22Rv1 (cell line): ENCODE measurements at regions not wholly inside any gene's neighbourhood (a gene's known extent, or its start where the extent isn't known, plus 50 kb on each side); places are given as distances from the start of the nearest gene placed in this dataset.

Experiments used
- H3K27ac ChIP-seq: fragments of 450-650 bp; 2 replicates; pipeline ENCODE4 v1.5.1; 2017
- ZFX ChIP-seq: fragments of 450-650 bp; IDR thresholded peaks from 2 replicates; pipeline ENCODE4 v1.6.1; 2017; ENCODE audit warnings: antibody characterized with exemption, borderline replicate concordance
- TF ChIP-seq, protein P1 (sequence below): fragments of 450-650 bp; IDR thresholded peaks from 2 replicates; pipeline ENCODE4 v1.5.1; 2017; ENCODE audit warnings: mild to moderate bottlenecking

DNA sequence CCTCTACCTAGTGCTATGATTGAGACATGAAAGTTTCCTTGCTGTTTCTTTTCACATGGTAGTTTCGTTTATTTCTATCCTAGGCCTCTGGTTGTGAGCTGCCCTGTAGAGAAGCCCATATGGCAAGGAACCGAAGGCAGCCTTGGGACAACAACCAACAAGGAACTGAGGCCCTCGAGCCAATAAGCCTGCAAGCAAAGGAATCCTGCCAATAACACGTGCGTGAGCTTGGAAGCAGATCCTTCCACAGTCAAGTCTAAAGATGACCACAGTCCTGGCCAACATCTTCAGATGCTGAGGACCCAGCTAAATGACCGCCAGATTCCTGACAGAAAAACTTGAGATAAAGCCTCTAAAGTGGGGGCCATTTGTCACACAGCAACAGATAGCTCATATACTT is 100.4 kb upstream of the FAM9B start:
- no peak overlapping the region for H3K27ac ChIP-seq
- TF ChIP-seq ZFX: no peak
- TF ChIP-seq, protein P1, sequence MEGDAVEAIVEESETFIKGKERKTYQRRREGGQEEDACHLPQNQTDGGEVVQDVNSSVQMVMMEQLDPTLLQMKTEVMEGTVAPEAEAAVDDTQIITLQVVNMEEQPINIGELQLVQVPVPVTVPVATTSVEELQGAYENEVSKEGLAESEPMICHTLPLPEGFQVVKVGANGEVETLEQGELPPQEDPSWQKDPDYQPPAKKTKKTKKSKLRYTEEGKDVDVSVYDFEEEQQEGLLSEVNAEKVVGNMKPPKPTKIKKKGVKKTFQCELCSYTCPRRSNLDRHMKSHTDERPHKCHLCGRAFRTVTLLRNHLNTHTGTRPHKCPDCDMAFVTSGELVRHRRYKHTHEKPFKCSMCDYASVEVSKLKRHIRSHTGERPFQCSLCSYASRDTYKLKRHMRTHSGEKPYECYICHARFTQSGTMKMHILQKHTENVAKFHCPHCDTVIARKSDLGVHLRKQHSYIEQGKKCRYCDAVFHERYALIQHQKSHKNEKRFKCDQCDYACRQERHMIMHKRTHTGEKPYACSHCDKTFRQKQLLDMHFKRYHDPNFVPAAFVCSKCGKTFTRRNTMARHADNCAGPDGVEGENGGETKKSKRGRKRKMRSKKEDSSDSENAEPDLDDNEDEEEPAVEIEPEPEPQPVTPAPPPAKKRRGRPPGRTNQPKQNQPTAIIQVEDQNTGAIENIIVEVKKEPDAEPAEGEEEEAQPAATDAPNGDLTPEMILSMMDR: no peak

DNA sequence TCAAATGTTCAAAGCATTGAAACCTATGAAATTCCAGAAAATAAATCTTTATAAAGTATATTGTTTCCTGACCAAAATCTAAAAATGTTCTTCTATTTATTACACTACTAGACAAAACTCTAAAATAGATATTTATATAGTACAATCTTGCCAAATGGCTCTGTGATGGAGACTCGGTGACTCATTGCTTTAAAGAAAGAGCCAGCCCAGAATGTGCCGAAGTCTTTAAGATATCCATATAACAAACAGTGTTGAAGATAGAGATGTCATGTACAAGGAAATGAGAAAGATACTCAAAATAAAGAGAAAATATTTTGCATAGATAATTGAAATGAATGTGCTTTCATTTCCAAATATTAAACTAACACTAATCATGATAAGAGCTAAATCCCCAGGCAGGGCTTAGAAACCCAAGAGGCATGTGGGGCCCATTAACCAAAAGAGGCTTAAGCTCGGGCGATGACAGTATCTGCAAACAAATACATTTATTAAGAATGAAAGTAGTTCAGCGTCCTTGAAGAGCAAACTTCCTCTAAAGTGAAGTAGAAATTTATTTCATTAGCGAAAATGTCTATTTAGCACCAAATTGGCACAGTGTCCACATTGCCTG is 102.1 kb upstream of the FAM9B start:
- H3K27ac ChIP-seq: no peak overlapping the region
- TF ChIP-seq, protein P1: no peak
- no peak for TF ChIP-seq ZFX

DNA sequence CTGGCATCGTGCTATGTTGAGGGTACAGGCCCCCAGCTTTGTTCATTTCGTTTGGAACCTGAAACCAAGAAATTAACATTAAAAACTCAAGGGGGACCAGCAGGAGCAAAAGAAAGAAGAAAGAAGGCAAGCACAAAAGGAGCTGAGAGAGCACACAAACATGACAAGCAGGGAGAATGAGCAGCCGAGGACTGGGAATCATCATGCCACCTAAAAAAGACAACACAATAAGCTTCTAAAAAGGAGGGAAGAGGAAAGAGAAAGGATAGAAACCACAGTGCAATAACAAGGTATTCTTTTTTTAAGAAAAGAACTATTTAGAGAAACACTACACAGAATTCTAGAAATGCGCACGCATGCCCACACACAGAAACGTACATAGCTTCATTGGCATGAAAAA is 103.2 kb upstream of the FAM9B start:
- H3K27ac ChIP-seq: no peak overlapping the region
- TF ChIP-seq, protein P1: no peak
- no peak for TF ChIP-seq ZFX

DNA sequence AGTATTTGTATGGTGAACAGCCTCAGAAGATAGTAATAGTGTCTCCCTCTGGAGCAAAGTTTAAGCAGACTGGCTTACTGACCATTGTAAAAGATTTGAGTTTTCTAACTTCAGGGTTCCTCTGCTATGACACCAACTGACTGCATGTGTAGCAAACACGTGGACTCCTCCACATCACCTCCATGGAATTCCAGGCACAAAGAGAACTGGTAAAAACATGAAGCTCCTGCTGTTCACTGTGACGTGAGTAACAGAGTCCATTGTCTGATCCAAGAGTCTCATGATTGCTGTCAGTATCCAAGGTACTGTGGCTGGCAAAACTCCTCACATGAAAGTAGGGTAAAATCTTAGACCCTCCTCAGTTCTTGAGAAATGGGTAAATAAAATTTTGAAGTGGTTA is 107.6 kb upstream of the FAM9B start:
- TF ChIP-seq, protein P1: no peak
- no peak for TF ChIP-seq ZFX
- no peak overlapping the region for H3K27ac ChIP-seq

DNA sequence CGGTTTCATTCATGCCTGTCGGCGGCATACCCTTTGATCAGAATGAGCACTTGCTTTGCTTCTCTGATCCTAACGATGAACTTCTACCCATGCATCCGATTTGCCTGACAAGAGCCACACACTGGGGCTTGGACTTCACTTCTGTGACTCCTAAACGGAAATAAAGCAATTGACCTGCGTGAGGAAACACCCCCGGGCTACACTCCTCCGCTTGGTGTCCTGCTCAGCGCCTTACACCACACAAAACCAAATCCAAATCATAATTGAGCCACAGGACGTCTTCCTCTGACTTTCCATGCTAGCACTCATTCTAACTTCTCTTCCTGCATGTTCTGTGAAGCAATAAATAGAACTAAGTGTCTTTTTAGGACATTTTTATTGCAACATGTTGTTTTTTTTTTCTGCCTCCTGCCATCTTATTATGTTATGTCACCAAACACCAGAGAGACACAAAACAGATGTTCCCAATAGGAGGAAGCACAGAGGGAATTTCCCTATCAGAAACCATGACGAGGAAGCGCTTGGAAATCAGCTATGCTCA is 110.8 kb upstream of the FAM9B start:
- TF ChIP-seq, protein P1: no peak
- TF ChIP-seq ZFX: no peak
- no peak overlapping the region for H3K27ac ChIP-seq

DNA sequence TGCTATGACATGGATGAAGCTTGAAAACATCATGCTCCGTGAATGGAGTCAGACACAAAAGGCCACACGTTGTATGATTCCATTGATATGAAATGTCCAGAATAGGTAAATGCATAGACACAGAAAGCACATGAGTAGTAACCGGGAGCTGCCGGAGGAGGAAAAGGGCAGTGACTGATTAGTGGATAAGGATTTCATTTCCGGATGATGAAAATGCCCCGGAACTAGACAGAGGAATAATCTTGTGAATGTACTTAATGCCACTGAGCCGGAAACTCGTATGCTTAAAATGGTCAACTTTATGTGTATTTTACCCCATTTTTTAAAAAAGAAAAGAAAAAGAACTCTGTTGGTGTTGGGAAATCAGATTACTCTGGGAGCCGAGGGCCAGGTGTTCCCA is 112.7 kb upstream of the FAM9B start:
- no peak for TF ChIP-seq ZFX
- TF ChIP-seq, protein P1: no peak
- H3K27ac ChIP-seq: no peak overlapping the region

DNA sequence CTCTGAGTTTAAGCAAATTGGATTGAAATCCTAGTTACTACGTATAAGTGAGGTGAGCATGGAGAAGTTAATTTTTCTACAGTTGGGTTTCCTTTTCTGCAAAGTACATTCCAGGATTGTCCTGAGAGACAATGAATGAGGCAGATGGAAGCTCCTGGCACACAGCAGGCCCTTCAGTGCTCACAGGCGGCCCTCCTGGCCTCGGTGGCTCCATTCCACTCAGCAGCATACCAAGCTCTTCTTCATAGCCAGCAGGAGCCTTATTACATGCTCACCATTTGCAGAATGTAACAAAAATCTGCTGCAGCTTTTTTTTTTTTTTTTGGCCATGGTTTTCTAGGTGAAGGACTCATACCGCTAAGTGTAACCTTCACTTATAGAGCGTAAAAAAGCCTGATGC is 113.2 kb upstream of the FAM9B start:
- H3K27ac ChIP-seq: no peak overlapping the region
- TF ChIP-seq, protein P1: no peak
- no peak for TF ChIP-seq ZFX
